GM19023 (cell line): ENCODE measurements at regions not wholly inside any gene's neighbourhood (a gene's known extent, or its start where the extent isn't known, plus 50 kb on each side); places are given as distances from the start of the nearest gene placed in this dataset.

Source experiments
- ATAC-seq: cut with Tn5 transposase; IDR thresholded peaks from one replicate; pipeline ENCODE4 v1.9.1; 2021; ENCODE audit warnings: mild to moderate bottlenecking, moderate library complexity; ENCODE audit not compliant: unreplicated experiment

DNA sequence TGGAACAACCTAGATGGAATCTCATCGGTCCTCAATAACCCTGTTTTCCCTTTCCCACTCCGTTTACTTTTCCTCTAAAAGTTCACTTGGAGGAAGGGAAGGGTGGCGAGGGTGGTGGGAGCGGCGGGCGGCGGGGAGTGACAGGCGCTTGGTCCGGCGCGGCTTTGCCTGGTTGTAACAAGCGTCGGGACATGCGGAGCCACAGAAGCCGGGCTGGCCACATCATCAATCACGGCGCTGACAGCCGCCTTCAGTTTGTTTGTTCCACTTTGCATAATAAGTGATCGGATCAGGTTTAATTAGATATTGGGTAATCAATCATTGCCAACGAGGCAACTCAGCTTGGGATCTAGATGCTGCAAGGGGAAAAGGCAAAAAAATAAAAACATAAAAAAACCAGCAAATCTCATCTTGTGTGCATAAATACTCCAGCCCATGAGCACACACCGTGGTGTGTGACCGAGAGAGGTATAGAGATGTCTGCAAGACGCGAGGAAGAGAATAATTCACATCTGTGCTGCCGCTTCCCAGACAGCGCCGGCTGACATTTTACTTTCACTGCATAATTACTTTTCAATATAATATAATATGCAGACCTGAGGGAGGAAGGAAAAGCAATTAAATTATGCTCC, 396.2 kb upstream of the IRX4 start:
- ATAC-seq, result no peak

- ATAC-seq, result no peak
Measured at GRCh38 chr5:2277886-2278285, 395.2 kb upstream of the IRX4 start.

- ATAC-seq, result no peak
Measured at GRCh38 chr5:2276101-2276500, 393.4 kb upstream of the IRX4 start.

DNA sequence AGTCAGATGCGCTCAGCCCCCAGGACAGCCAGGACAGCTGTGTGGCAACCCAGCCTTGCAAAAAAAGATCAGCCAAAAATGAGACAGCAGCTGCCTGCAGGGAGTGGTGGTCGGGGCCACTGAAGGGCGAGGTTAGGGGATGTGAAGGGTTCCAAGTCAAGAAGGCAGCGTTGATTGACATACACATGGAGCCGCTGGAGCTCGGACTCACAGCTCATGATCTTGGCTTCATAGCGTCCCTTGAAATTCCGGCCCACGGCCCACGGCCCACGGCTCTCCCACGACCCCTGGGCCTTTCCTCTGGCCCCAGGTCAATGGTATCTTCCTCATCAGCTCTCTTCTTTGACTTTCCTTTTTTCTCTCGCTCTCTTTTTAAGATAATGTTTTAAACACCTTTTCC, 390.0 kb upstream of the IRX4 start:
- ATAC-seq, result no peak

DNA sequence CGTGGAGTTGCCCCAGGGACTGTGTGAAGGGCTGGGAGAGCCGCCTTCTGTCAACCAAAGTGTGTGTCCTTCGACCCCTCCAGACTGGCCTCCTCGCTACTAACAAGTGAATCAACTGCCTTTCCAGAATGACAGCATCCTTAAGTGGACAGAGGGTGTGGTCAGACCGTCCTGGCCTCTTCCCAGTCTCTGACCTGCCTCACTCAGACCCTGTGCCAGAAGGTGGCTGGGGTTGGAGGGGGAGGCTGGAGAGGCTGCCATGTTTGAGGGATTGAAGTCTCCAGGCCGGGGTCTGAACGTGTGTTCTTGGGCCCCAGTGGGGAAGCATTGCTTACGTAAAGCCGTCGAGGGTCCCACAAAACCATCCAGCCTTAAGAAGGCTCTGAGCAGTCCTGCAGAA, 389.3 kb upstream of the IRX4 start:
- ATAC-seq, result no peak

DNA sequence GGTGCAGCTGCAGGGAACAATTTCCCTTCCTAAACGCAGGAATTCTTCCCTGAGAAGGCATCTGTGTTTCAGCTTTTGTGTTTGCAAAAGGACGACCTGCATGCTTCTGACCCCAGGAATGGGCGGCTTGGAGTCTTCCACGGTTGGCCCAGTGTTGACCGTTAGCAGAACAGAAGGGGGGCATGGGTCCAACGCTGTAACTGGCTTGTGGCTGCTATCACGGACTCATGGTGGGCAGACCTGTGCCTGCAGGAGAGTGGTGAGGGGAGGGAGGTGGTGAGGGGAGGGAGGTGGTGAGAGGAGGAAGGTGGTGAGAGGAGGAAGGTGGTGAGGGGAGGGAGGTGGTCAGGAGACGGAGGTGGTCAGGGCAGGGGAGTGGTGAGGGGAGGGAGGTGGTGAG, 388.6 kb upstream of the IRX4 start:
- ATAC-seq, result no peak

DNA sequence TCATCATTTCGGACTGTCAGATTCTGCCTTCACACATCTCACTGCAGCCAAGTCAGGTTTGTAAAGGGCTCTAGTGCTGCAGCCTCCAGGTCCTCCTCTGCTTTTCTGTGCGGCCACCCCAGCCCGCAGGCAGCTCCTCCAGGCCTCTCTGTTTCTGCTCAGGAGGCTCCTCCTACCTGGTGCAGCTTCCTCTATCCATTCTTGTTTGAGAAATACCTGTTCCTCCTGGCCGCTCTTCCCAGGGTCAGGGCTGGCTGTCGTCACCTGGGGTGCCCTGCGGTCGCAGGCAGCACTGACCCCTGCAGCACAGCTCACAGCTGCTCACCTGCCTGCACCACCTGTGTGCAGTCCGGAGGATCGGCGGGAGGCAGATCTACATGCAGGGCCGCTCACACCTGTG, 387.7 kb upstream of the IRX4 start:
- no peak for ATAC-seq

GRCh38 chr5:2269656-2270055, 386.9 kb upstream of the IRX4 start:
- ATAC-seq, result no peak

- no peak for ATAC-seq
Measured at GRCh38 chr5:2267991-2268390, 385.3 kb upstream of the IRX4 start.

DNA sequence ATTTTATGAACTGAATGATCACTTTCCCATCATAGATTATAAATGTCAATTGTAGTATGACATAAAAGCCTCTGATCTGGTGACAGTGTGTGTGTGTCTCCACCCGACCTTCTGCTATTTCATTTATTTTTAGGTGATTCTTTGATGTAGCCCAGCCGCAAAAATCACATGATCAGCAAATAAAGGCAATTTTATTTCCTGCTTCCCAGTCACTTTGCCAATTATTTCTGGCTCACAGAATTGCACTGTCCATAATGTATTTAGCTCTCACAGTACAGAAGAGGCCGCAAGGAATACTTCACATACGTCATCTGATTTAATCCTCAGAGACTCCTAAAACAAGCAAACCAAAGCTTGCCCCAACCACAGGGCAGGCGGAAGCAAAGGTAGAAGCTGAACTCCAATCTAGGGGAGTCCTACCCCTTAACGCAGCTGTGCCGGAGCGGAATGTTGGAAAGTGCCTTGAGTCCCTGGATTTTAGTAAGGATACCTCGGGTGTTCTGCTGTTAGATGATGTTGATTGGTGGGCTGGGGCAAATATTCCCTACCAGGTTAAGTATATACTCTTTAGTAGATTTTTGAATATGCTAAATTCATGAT, 384.0 kb upstream of the IRX4 start:
- ATAC-seq, result no peak

- no peak for ATAC-seq
Measured at GRCh38 chr5:2265341-2265740, 382.6 kb upstream of the IRX4 start.

GRCh38 chr5:2263763-2264162, 381.0 kb upstream of the IRX4 start:
- ATAC-seq, result no peak

DNA sequence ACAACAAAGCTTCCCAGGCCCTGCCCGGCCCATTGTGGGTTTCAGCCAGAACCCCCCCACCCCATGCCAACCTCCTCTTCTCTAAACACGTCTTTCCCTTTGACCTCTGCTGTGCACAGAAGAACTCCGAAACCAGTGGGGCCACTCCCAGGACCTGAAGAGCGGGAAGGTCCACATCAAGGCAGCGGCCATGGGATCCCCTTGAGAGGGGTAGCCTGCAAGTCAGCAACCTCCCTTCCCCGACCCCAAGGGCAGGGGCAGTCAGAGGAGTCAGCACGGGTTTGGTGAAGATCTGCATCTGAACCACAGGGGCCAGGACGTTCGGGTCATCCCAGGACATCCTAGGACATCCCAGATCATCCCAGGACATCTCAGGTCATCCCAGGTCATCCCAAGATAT, 379.9 kb upstream of the IRX4 start:
- ATAC-seq, result no peak

- no peak for ATAC-seq
Measured at GRCh38 chr5:2261004-2261703, 378.4 kb upstream of the IRX4 start.

GRCh38 chr5:2260211-2261003, 377.7 kb upstream of the IRX4 start:
- ATAC-seq, result no peak

- ATAC-seq, result no peak
Measured at GRCh38 chr5:2259494-2260107, 376.9 kb upstream of the IRX4 start.

GRCh38 chr5:2258861-2259260, 376.1 kb upstream of the IRX4 start:
- no peak for ATAC-seq

- no peak for ATAC-seq
Measured at GRCh38 chr5:2257326-2258244, 374.9 kb upstream of the IRX4 start.

DNA sequence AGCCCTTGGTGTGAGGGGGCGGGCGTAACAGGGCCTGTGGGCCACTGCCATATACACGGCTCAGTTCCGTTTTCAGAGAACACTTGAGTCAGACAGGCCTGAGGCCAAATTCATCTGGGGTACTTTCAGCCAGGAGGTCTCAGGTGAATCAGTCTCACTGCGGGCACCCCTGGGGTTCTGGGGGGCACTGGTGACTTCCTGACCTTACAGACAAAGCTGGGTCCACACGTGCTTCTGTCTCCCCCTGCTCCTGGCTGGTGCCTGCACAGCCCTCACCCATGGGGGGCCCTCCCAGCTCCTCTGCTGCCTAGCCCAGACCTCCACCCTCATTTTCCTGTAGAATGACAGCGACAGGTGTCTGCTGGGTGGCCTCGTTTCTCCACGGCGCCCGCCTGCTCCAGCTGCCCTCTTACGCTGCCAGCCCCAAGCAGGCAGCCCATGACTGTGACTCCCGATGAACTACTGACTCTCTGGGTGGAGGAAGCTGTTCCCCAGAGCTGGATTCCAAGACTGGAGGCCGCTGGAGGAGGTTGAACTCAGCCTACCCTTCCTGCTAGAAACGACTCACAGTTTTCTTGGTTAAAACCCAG, 374.1 kb upstream of the IRX4 start:
- no peak for ATAC-seq
